IgD-negative memory B cell (primary cell): ENCODE measurements at regions not wholly inside any gene's neighbourhood (a gene's known extent, or its start where the extent isn't known, plus 50 kb on each side); places are given as distances from the start of the nearest gene placed in this dataset.

Experiments used
- H3K27ac Mint-ChIP-seq, 3 donors: one replicate each; pipeline ENCODE4 v1.8.0; 2020 to 2022; ENCODE audit warnings: mild to moderate bottlenecking in 3 of 3, mixed read lengths in 3 of 3, moderate library complexity in 1 of 3
- H3K27me3 Mint-ChIP-seq: one replicate; pipeline ENCODE4 v1.8.0; 2021; ENCODE audit warnings: mixed read lengths
- H3K36me3 Mint-ChIP-seq: one replicate; pipeline ENCODE4 v1.8.0; 2020; ENCODE audit warnings: mild to moderate bottlenecking, mixed read lengths
- H3K4me1 Mint-ChIP-seq, 3 donors: one replicate each; pipeline ENCODE4 v1.8.0; 2020 to 2022; ENCODE audit warnings: mixed read lengths in 3 of 3, mild to moderate bottlenecking in 1 of 3
- H3K4me3 Mint-ChIP-seq, 4 donors: one replicate each; pipeline ENCODE4 v1.8.0; 2020 to 2022; ENCODE audit warnings: mild to moderate bottlenecking in 4 of 4, mixed read lengths in 4 of 4, moderate library complexity in 3 of 4
- H3K9me3 Mint-ChIP-seq, 3 donors: one replicate each; pipeline ENCODE4 v1.8.0; 2020 to 2021; ENCODE audit warnings: mixed read lengths in 3 of 3, mild to moderate bottlenecking in 1 of 3

DNA sequence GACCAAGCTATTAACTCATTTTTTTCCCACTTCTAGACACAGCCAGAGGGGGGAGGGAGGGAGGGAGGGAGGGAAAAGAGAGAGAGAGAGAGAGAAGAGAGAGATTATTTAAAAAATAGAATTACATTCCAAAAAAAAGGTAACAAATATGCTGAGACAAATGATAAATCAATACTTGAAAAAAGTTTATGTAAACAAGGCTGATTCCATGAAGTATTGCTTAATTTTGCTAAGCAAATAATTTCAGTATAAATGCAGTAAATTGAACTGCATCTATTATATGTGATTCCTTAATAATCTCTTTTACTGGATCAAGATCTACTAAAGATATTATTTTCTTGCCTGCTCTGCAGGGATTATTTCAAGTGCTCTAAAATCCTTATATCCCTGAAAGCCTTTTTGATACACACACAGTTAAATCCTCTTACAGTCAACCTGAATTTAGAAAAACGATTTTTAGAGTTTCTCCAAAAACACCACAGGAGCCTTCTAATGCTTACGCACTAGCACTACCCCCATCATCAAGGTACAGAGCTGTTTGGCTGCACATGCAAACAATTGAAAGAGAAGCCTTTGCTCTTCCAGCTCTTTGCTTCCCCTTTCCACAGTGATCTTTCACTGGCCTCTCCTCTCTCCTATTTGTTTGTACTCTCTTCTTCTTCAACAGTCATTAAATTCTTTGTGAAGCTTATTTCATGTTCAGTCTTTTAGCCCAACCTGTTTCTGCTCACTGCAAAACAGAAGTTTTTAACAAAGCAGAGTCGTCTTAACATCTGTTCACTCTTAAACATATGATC, 426.3 kb upstream of the FAM241A start:
- no peak overlapping the region for H3K4me3 Mint-ChIP-seq
- no peak overlapping the region for H3K27ac Mint-ChIP-seq
- H3K4me1 Mint-ChIP-seq, result no peaks in the 10 kb centered on the region
- no peaks in the 10 kb centered on the region for H3K36me3 Mint-ChIP-seq
- H3K27me3 Mint-ChIP-seq, result no peaks in the 10 kb centered on the region
- H3K9me3 Mint-ChIP-seq, result peaks cover 0 to 3% (median 0%) of the 10 kb centered on the region in 3 donors

DNA sequence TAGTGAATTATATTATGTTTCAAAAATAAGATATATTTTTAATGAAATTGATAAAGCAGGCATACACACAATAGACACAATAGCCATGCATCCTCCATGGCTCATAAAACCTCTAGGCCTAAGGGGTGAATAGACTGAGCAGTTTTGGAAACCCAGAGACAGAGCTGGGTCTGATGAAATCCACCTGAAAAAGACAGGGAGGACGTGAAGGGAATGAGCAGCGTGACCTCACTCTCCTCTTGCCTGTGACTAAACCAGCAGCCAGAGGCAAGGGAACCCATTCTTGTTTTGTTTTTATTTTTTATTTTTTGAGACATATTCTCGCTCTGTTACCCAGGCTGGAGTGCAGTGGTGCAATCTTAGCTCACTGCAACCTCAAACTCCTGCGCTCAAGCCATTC, 424.4 kb upstream of the FAM241A start:
- peaks cover 0 to 3% (median 0%) of the 10 kb centered on the region in 3 donors for H3K9me3 Mint-ChIP-seq

DNA sequence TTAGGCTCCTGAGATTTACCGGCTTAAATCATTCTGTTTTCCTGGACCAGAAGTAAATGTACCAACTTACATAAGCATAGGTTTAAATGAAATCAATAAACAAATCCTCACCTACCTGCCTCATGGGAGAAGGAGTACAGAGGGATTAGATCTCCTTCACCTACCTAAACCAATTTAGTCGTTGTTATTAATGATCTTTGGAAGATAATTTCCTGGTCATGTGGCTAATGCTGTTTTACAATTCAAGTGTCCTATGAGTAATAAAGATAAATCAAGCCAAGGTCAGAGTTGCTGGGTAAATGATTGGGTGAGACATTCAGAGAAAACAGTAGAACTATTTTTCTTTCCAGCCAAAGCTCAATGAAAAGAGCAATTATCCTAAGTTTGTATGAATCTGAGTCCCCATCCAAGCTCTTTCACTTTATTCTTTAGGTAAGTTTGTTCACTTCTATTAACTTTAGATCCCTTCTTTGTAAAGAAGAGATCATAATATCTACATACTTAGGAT, 423.0 kb upstream of the FAM241A start:
- H3K9me3 Mint-ChIP-seq, result peaks cover 0 to 3% (median 0%) of the 10 kb centered on the region in 3 donors

More for the DNA sequence above, 424.4 kb upstream of the FAM241A start:
- H3K36me3 Mint-ChIP-seq, result no peaks in the 10 kb centered on the region
- no peaks in the 10 kb centered on the region for H3K4me1 Mint-ChIP-seq
- H3K4me3 Mint-ChIP-seq, result no peak overlapping the region
- no peaks in the 10 kb centered on the region for H3K27me3 Mint-ChIP-seq
- no peak overlapping the region for H3K27ac Mint-ChIP-seq

DNA sequence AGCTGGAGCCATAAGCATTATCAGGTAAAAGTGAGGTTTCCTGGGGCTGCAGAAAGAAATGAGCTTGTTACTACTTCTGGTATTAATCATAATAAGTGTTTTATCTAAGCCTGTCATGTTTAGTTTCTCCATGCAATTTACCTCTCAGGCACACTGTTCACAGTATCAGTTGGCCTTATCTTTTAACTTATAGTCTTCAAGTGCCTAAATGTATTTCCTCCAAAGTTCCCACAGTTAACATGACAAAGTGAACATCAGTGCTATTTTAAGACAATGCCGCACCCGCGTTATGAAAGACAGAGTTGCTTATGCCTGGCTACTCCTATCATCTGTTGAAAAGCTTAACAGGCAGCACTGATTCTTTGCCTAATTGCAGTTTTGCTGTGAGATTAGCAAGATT, 408.7 kb upstream of the FAM241A start:
- no peaks in the 10 kb centered on the region for H3K36me3 Mint-ChIP-seq
- H3K27me3 Mint-ChIP-seq, result peaks cover 3% of the 10 kb centered on the region
- H3K27ac Mint-ChIP-seq, result no peak overlapping the region
- no peaks in the 10 kb centered on the region for H3K4me1 Mint-ChIP-seq
- peaks cover 0 to 5% (median 0%) of the 10 kb centered on the region in 3 donors for H3K9me3 Mint-ChIP-seq
- H3K4me3 Mint-ChIP-seq, result no peak overlapping the region

More for the DNA sequence above, 423.0 kb upstream of the FAM241A start:
- Mint-ChIP-seq H3K4me1 (no peaks in the 10 kb centered on the region), H3K4me3 (no peak overlapping the region), H3K27ac (no peak overlapping the region), H3K36me3 (no peaks in the 10 kb centered on the region), H3K27me3 (no peaks in the 10 kb centered on the region)

DNA sequence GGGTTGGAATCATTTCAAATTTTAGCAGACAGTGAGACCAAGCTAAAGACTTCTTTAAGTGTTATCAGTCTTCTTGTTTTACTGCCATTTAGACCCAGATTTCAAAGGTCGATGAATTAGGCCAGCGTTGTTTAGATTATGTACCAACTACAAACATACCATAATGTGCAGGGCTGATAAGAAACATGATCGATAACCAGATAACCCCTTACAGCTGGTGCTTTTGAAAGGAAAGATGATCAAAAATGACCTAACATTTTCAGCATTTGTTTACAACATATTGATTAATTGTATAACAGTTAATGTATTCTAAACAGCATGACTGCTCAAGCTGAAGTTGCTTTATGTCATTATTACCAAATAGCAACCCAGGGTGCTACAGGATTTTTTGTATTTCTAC, 400.4 kb upstream of the FAM241A start:
- no peak overlapping the region for H3K27ac Mint-ChIP-seq
- no peaks in the 10 kb centered on the region for H3K4me1 Mint-ChIP-seq
- H3K4me3 Mint-ChIP-seq, result no peak overlapping the region
- H3K36me3 Mint-ChIP-seq, result no peaks in the 10 kb centered on the region
- H3K27me3 Mint-ChIP-seq, result peaks cover 3% of the 10 kb centered on the region
- no peaks in the 10 kb centered on the region for H3K9me3 Mint-ChIP-seq

DNA sequence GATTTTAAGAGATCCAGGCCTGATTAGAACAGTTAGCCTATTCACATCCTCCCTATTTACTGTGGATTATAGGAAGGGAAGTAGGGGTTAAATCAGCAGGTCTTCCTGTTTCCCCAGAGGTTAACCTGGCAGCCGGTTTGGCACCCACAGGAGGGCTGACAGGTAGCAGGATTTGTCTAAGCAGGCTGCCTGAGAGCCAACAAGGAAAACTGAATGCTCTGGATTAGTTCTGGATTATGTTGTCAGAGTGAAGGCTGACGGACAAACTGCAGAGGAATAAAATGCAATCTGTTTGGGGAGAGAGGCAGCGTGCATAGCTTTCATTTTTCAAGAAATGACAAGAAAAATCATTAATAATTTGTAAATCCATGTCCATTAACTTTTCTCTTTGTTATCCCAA, 397.1 kb upstream of the FAM241A start:
- Mint-ChIP-seq H3K9me3 (no peaks in the 10 kb centered on the region), H3K27me3 (peaks cover 1% of the 10 kb centered on the region)

DNA sequence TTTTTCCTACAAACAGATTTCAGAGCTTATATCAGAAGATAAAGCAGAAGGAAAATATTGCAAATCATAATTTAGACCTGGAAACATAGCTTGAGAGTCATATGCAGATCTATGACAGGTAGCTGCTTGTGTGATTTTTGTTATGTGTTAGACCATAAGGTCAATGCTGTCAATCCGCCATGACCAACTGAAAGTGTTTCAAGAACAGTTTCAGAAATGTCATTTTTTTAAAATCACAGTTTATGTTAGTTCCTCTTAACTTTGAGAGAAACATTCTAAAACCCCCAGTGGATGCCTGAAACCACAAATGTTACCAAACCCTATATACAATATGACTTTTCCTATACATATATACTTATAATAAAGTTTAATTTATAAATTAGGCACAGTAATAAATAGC, 391.3 kb upstream of the FAM241A start:
- H3K4me3 Mint-ChIP-seq, result no peak overlapping the region
- no peaks in the 10 kb centered on the region for H3K27me3 Mint-ChIP-seq
- H3K4me1 Mint-ChIP-seq, result no peaks in the 10 kb centered on the region
- peaks cover 0 to 1% (median 0%) of the 10 kb centered on the region in 3 donors for H3K9me3 Mint-ChIP-seq
- no peaks in the 10 kb centered on the region for H3K36me3 Mint-ChIP-seq
- no peak overlapping the region for H3K27ac Mint-ChIP-seq

More for the DNA sequence above, 397.1 kb upstream of the FAM241A start:
- no peak overlapping the region for H3K4me3 Mint-ChIP-seq
- no peaks in the 10 kb centered on the region for H3K4me1 Mint-ChIP-seq
- no peak overlapping the region for H3K27ac Mint-ChIP-seq
- H3K36me3 Mint-ChIP-seq, result no peaks in the 10 kb centered on the region

DNA sequence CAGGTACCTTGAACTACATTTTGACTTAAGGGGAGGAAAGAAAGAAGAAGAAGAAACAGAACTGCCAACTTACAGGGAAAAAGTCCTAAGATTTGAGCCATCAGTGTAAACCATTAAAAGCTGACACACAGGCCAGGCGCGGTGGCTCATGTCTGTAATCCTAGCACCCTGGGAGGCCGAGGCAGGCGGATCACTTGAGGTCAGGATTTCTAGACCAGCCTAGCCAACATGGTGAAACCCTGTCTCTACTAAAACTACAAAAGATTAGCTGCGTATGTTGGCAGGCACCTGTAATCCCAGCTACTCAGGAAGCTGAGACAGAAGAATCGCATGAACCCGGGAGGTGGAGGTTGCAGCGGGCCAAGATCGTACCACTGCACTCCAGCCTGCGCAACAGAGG, 389.7 kb upstream of the FAM241A start:
- Mint-ChIP-seq H3K27me3 (no peaks in the 10 kb centered on the region), H3K36me3 (no peaks in the 10 kb centered on the region), H3K4me1 (no peaks in the 10 kb centered on the region), H3K9me3 (peaks cover 0 to 1% (median 0%) of the 10 kb centered on the region in 3 donors), H3K4me3 (no peak overlapping the region), H3K27ac (no peak overlapping the region)

DNA sequence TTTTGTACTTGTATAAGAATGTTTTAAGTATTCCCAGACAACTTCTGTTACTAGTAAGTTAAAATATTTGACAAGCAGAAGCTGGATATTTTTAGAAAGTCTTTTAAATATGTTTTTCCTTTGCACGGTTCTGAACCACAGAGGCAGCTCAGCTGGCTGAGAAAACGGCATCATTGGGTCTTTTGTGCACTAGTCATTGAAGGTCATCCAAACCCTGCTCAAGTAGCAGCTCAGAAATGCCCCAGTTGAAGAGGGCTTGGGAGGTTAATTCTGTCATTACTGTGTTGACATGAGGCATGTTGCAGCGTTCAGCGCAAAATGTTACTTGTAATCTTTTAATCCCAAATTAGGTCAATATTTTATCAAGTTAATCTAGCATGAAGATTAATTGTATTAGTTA, 383.7 kb upstream of the FAM241A start:
- peaks cover 3 to 18% (median 6%) of the 10 kb centered on the region in 3 donors for H3K9me3 Mint-ChIP-seq
- H3K4me3 Mint-ChIP-seq, result no peak overlapping the region
- H3K4me1 Mint-ChIP-seq, result no peaks in the 10 kb centered on the region
- no peaks in the 10 kb centered on the region for H3K27me3 Mint-ChIP-seq
- H3K36me3 Mint-ChIP-seq, result no peaks in the 10 kb centered on the region
- no peak overlapping the region for H3K27ac Mint-ChIP-seq

DNA sequence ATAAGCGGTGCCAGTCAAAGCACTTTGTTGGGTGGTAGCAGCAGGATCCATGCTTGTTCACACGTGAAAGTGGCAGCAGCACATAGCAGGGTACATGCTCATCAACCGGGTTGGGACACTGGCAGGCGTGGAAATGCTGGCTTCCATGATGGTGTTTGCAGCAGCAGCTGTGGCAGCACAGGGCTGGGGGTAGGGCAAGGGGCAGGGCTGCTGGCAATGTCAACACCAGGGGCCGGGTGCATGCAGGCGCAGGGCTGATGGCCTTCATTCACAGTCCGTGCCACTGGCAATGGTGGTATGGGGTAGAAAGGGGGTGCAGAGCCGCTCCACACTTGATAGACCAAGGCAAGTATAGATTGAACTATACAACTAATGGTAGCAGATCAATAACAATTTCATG, 374.7 kb upstream of the FAM241A start:
- Mint-ChIP-seq H3K4me3 (no peak overlapping the region), H3K4me1 (no peaks in the 10 kb centered on the region), H3K36me3 (no peaks in the 10 kb centered on the region), H3K9me3 (peaks cover 0 to 7% (median 0%) of the 10 kb centered on the region in 3 donors), H3K27ac (no peak overlapping the region), H3K27me3 (peaks cover 1% of the 10 kb centered on the region)

DNA sequence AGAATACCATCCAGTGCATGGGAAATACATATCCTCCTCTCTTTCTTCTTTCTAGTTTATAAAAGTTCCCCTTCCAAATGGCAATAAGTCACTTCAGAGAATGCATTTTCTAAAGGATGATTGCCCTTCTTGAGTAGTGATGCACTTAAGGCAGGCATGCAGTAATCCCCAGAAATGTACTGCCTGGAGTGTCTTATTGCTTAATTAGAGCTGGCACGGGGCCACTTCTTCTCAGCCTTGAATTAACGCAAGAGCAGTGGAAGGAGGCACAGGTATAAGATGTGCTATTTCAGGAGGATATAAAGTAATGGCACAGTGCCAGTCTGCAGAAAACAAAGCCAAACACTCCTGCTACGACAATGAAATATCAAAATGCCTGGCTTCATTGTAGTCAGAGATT, 371.4 kb upstream of the FAM241A start:
- H3K27ac Mint-ChIP-seq, result no peak overlapping the region
- no peaks in the 10 kb centered on the region for H3K4me1 Mint-ChIP-seq
- peaks cover 1% of the 10 kb centered on the region for H3K27me3 Mint-ChIP-seq
- H3K9me3 Mint-ChIP-seq, result no peaks in the 10 kb centered on the region
- H3K4me3 Mint-ChIP-seq, result no peak overlapping the region
- peaks cover 2% of the 10 kb centered on the region for H3K36me3 Mint-ChIP-seq

DNA sequence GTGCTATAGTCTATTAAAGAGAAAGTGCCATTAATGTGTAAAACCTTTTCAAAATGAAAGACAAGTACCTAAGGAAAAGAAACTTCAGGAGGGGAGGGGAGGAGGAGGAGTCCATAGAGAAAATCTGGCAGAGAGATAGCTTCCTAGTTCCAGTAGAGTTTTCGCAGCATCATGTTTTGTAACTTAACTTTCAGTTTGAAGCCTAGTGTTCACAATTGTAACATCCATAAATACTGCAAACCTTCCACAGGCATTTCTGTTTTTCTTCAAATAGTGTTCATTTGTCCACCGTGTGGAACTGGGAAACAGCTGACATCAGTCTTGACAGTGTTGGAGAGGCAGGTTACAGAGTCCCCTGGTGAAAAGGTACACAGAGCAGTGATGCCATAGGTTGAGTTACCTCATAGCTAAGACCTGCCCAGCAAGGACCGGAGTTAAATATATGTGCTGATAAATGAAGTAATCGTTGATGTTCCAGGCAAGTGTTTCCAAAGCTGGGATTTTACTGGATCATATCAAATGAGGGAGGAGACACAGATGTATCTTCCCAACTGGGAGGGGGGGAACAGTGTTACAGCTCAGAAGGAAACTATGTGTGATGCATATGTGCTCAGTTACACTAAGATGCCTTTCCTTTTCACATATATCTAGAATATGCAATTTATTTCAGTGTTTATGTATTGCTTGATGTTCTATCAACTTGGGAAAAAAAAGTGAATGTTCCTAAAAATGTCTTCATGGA, 369.5 kb upstream of the FAM241A start:
- H3K9me3 Mint-ChIP-seq, result no peaks in the 10 kb centered on the region
- no peaks in the 10 kb centered on the region for H3K27me3 Mint-ChIP-seq
- H3K36me3 Mint-ChIP-seq, result peaks cover 2% of the 10 kb centered on the region
- H3K27ac Mint-ChIP-seq, result no peak overlapping the region
- no peak overlapping the region for H3K4me3 Mint-ChIP-seq
- H3K4me1 Mint-ChIP-seq, result no peaks in the 10 kb centered on the region

DNA sequence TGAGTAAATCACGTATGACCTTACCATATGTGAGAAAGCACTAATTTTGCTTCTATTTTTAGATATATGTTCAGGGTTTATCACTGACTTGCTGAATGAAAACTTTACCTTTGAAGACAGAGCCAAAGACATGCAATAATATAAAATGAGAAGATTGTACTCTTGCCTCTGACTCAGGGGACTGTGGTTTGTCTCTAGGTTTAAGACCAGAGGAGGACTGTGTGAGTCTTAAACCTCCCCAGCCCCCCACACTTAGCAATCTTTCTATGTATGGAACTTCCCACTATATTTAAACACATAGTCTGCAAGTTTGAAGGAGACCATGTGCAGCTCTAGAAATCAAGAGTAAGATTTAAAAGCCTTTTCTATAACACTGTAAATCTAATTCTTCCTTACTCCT, 368.7 kb upstream of the FAM241A start:
- peaks cover 2% of the 10 kb centered on the region for H3K36me3 Mint-ChIP-seq
- no peaks in the 10 kb centered on the region for H3K27me3 Mint-ChIP-seq
- H3K4me1 Mint-ChIP-seq, result no peaks in the 10 kb centered on the region
- no peak overlapping the region for H3K4me3 Mint-ChIP-seq
- no peak overlapping the region for H3K27ac Mint-ChIP-seq
- no peaks in the 10 kb centered on the region for H3K9me3 Mint-ChIP-seq

DNA sequence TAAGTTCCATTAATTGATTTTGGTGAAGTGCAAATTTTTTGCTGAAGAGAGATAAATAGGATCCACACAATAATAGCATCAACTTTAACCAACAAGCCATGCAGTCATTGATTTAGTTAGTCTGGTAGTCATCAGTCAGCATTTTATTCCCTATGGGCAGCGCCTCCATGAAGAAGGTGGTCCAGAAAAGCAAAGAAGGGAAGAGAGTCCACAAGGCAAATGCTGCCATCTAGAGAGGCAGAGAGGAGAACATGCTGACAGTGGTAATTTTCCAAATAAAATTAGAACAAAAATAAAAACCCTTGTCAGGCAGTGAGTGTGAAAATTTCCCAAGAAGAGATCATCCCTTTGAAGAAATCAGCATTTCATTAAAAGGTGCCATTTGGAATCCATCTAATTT, 366.7 kb upstream of the FAM241A start:
- Mint-ChIP-seq H3K36me3 (peaks cover 2% of the 10 kb centered on the region), H3K27me3 (no peaks in the 10 kb centered on the region), H3K4me1 (no peaks in the 10 kb centered on the region), H3K9me3 (no peaks in the 10 kb centered on the region), H3K27ac (no peak overlapping the region), H3K4me3 (no peak overlapping the region)

DNA sequence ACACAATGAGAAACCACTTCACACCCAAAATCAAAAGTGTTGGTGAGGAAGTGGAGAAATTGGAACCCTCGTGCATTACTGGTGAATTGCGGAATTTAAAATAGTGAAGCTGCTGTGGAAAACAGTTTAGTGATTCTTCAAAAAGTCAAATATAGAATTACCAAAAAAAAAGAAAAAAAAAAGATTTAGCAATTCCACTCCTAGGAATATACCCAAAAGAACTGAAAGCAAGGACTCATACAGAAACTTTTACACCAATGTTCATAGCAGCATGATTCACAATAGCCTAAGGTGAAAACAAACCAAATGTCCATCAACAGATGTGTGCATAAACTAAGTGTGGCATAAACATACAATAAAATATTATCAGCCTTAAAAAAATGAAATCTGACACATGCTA, 364.3 kb upstream of the FAM241A start:
- no peaks in the 10 kb centered on the region for H3K4me1 Mint-ChIP-seq
- H3K27me3 Mint-ChIP-seq, result no peaks in the 10 kb centered on the region
- no peak overlapping the region for H3K27ac Mint-ChIP-seq
- no peak overlapping the region for H3K4me3 Mint-ChIP-seq
- peaks cover 2% of the 10 kb centered on the region for H3K36me3 Mint-ChIP-seq
- H3K9me3 Mint-ChIP-seq, result no peaks in the 10 kb centered on the region

DNA sequence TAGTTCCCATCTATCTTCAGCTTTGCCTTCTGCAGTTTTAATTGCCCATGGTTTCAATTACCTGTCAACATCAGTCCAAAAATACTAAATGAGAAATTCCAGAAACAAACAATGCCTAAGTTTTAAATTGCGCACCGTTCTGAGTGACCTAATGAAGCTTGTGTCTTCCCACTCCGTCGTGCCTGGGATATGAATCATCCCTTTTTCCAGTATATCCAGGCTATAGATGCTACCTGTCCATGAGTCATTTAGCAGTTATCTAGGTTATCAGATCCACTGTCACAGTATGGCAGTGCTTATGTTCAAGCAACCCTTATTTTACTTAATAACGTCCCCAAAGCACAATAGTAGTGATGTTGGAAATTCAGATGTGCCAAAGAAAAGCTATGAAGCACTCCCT, 363.6 kb upstream of the FAM241A start:
- Mint-ChIP-seq H3K4me3 (no peak overlapping the region), H3K9me3 (no peaks in the 10 kb centered on the region), H3K36me3 (peaks cover 2% of the 10 kb centered on the region), H3K4me1 (no peaks in the 10 kb centered on the region), H3K27ac (no peak overlapping the region), H3K27me3 (no peaks in the 10 kb centered on the region)
